ENCODE measurements at regions not wholly inside any gene's neighbourhood (a gene's known extent, or its start where the extent isn't known, plus 50 kb on each side); places are given as distances from the start of the nearest gene placed in this dataset.

DNA sequence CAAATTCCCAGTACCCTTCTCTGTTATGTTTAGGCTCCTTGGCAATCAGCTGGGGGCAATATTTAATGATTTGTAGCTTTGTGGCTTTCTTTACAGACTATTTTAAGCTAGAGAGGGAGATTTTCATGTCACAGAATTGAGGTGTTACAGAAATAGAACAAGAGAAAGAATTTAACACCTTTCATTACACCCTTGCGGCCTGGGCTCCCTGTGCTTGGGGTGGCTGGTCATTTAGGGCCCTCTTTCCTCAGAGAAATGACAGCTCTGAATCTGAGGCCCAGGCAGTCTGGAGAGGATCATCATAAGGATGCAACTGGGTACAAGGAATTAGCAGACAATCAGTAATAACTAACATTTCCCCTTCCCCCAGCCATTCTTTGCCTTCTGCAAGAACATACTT, 104.5 kb upstream of the INTU start:
- TF ChIP-seq CTCF (IDR thresholded peaks at IDR 0.05) (no peak), POLR2A (IDR thresholded peaks at IDR 0.05) (no peak)

Measured in Peyer's patch (tissue), 4 donors.